HFF-Myc (cell line): ENCODE measurements at regions not wholly inside any gene's neighbourhood (a gene's known extent, or its start where the extent isn't known, plus 50 kb on each side); places are given as distances from the start of the nearest gene placed in this dataset.

ENCODE experiments used
- DNase-seq: peaks from one replicate; pipeline ENCODE4 v3.0.0-alpha.2; 2011; ENCODE audit warnings: low read depth; ENCODE audit errors: extremely low read depth
- H3K4me3 ChIP-seq: replicated peaks from 2 replicates; pipeline ENCODE4 v1.5.1; 2011; ENCODE audit warnings: low read depth, mild to moderate bottlenecking, control low read depth, low read length
- TF ChIP-seq, protein P1 (sequence below): IDR thresholded peaks from 2 replicates; pipeline ENCODE4 v1.5.1; 2012; ENCODE audit warnings: mild to moderate bottlenecking, low read depth, low read length, control low read depth; ENCODE audit errors: missing control alignments

DNA sequence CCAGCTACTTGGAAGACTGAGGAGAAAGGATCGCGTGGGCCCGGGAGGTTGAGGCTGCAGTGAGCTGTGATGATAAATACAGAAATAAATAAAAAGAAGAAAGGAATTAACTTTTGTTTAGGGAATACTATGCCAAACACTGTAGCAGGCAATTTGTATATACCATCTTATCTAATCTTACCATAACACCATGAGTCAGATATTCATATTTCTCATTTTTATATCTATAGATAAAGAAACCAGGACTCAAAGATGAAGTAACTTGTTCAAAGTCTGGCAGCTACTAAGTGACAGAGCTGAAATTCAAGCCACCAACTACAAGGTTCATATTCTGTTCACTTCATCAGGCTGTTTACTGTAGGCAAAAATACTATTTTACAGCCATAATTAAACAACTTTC, 119.2 kb upstream of the SLC39A10 start:
- TF ChIP-seq, protein P1, sequence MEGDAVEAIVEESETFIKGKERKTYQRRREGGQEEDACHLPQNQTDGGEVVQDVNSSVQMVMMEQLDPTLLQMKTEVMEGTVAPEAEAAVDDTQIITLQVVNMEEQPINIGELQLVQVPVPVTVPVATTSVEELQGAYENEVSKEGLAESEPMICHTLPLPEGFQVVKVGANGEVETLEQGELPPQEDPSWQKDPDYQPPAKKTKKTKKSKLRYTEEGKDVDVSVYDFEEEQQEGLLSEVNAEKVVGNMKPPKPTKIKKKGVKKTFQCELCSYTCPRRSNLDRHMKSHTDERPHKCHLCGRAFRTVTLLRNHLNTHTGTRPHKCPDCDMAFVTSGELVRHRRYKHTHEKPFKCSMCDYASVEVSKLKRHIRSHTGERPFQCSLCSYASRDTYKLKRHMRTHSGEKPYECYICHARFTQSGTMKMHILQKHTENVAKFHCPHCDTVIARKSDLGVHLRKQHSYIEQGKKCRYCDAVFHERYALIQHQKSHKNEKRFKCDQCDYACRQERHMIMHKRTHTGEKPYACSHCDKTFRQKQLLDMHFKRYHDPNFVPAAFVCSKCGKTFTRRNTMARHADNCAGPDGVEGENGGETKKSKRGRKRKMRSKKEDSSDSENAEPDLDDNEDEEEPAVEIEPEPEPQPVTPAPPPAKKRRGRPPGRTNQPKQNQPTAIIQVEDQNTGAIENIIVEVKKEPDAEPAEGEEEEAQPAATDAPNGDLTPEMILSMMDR = no peak
- no peak for DNase-seq
- no peak overlapping the region for H3K4me3 ChIP-seq

- H3K4me3 ChIP-seq = no peak overlapping the region
- TF ChIP-seq, protein P1 = no peak
- DNase-seq = no peak
Measured at GRCh38 chr2:195536906-195537305, 120.1 kb upstream of the SLC39A10 start.

- TF ChIP-seq, protein P1 = no peak
- no peak overlapping the region for H3K4me3 ChIP-seq
- no peak for DNase-seq
Measured at GRCh38 chr2:195535911-195536522, 121.0 kb upstream of the SLC39A10 start.

- TF ChIP-seq, protein P1 = no peak
- DNase-seq = no peak
- H3K4me3 ChIP-seq = no peak overlapping the region
Measured at GRCh38 chr2:195534971-195535370, 122.1 kb upstream of the SLC39A10 start.

- TF ChIP-seq, protein P1 = no peak
- H3K4me3 ChIP-seq = no peak overlapping the region
- peak; percentile 36 for DNase-seq
Measured at GRCh38 chr2:195533771-195534642, 123.0 kb upstream of the SLC39A10 start.

DNA sequence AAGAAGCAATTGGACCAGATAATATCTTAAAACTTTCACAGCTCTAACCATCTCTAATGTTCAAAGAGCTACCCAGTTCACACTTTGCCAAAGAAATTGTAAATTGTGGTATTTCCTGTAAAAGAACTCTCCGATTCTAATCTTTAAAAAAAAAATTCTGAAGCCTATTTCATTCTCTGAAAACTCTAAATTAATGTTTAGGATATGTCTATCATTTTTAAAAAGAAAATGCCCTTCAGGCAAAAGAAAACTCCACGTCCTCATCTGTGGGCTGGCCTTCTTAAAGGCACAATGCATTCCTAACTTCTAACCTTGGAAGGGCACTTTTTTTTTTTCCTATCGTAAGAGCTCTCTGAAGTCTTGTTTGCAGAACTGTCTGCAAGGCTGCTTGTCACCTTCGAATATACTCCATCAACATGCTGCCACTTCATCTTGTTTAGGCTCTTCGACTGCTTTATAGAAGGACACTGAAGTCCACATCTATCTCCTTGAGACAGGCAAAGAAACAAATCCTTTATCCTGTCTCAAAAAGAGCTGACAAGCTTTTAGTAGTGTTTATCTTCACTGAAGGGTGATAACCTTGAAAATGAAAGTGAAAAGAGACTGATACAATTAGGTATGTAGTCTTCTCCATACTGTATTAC, 124.3 kb upstream of the SLC39A10 start:
- H3K4me3 ChIP-seq = no peak overlapping the region
- DNase-seq = no peak
- TF ChIP-seq, protein P1 = no peak
